ENCODE measurements at regions not wholly inside any gene's neighbourhood (a gene's known extent, or its start where the extent isn't known, plus 50 kb on each side); places are given as distances from the start of the nearest gene placed in this dataset.

- no peak for DNase-seq
Measured at GRCh38 chr14:66076176-66076575, 410.0 kb upstream of the CCDC196 start.

- DNase-seq: no peak
Measured at GRCh38 chr14:66078006-66078405, 408.2 kb upstream of the CCDC196 start.

- DNase-seq: no peak
Measured at GRCh38 chr14:66081594-66082376, 404.4 kb upstream of the CCDC196 start.

- DNase-seq: no peak
Measured at GRCh38 chr14:66085224-66085623, 400.9 kb upstream of the CCDC196 start.

GRCh38 chr14:66085665-66086064 is 400.5 kb upstream of the CCDC196 start:
- no peak for DNase-seq

GRCh38 chr14:66087231-66087630 is 398.9 kb upstream of the CCDC196 start:
- no peak for DNase-seq

- DNase-seq: no peak
Measured at GRCh38 chr14:66088656-66089055, 397.5 kb upstream of the CCDC196 start.

- DNase-seq: no peak
Measured at GRCh38 chr14:66092206-66092605, 394.0 kb upstream of the CCDC196 start.

GRCh38 chr14:66092748-66093147 is 393.4 kb upstream of the CCDC196 start:
- DNase-seq: no peak

- DNase-seq: no peak
Measured at GRCh38 chr14:66094001-66094727, 392.0 kb upstream of the CCDC196 start.

- no peak for DNase-seq
Measured at GRCh38 chr14:66099451-66099850, 386.7 kb upstream of the CCDC196 start.

GRCh38 chr14:66099931-66100330 is 386.2 kb upstream of the CCDC196 start:
- no peak for DNase-seq

GRCh38 chr14:66101662-66102061 is 384.5 kb upstream of the CCDC196 start:
- no peak for DNase-seq

- DNase-seq: no peak
Measured at GRCh38 chr14:66104486-66104885, 381.7 kb upstream of the CCDC196 start.

- DNase-seq: no peak
Measured at GRCh38 chr14:66105815-66106214, 380.4 kb upstream of the CCDC196 start.

GRCh38 chr14:66109426-66109825 is 376.7 kb upstream of the CCDC196 start:
- no peak for DNase-seq

- DNase-seq: no peak
Measured at GRCh38 chr14:66111891-66112290, 374.3 kb upstream of the CCDC196 start.

- no peak for DNase-seq
Measured at GRCh38 chr14:66114071-66114470, 372.1 kb upstream of the CCDC196 start.

- DNase-seq: no peak
Measured at GRCh38 chr14:66115740-66116502, 370.2 kb upstream of the CCDC196 start.

- DNase-seq: no peak
Measured at GRCh38 chr14:66116732-66117131, 369.4 kb upstream of the CCDC196 start.

- no peak for DNase-seq
Measured at GRCh38 chr14:66117600-66117999, 368.6 kb upstream of the CCDC196 start.

- no peak for DNase-seq
Measured at GRCh38 chr14:66119606-66120231, 366.5 kb upstream of the CCDC196 start.

GRCh38 chr14:66120402-66120801 is 365.8 kb upstream of the CCDC196 start:
- DNase-seq: no peak
